ENCODE measurements at regions not wholly inside any gene's neighbourhood (a gene's known extent, or its start where the extent isn't known, plus 50 kb on each side); places are given as distances from the start of the nearest gene placed in this dataset.

DNA sequence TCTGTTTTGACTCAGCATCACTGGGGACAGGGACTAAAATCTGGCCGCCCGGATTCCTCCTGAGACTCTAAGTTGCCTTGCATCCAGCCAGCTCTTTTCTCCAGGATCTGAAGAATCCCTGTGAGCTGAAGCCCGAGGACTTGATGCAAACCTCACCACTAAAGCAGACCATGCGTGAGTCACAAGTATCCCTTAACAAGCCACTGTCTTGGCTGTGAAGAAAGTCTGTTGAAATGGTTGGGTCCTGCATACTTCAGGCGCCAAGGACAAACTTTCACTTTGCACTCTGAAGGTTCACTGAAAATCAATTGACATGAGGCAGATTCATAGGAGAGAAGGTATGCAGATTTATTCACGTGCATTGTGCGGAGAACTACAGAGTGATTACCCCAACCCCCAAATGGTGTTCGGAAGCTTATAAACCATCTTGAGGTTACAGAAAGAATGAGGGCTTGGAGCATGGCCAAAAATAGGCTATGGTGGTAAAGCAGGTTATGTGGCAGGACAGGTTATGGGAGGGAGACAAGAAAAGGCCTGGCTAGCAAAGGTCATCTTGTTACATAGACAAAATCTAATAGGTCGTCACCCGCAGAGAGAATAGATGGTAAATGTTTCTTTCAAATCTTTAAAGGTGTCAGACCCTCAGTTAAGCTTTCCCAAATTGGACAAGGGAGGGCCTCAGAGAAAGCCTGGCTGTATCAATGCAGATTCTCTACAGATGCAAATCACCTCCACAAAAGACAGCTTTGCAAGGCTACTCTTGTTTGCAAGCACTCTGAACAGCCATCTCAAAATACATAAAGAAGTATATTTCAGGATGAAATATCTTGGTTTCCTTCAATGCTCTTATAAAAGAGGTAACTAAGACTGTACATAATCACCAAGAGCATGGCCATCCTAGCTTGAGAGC, 126.3 kb upstream of the PLAAT1 start:
- Histone ChIP-seq H3K4me1 (ENCODE audit: insufficient read depth, low read length) (no peaks in the 10 kb centered on the region), H3K27me3 (ENCODE audit: insufficient read depth, low read length, poor library complexity) (peaks cover 3% of the 10 kb centered on the region), H3K9me3 (ENCODE audit: insufficient read depth, low read length, severe bottlenecking) (no peaks in the 10 kb centered on the region), H3K4me3 (ENCODE audit: low read depth in 1 of 2, low read length in 2 of 2) (no peak overlapping the region), H3K79me2 (ENCODE audit: insufficient read depth, low read length) (no peaks in the 10 kb centered on the region), H3K4me2 (ENCODE audit: insufficient read depth, low read length) (no peak overlapping the region), H3K36me3 (ENCODE audit: insufficient read depth, low read length) (no peaks in the 10 kb centered on the region), H3K9ac (ENCODE audit: low read depth, low read length) (no peak overlapping the region), H2AFZ (ENCODE audit: low read depth, low read length) (no peak overlapping the region), H3K27ac (ENCODE audit: low read length) (no peak overlapping the region), H4K20me1 (ENCODE audit: insufficient read depth, low read length) (no peaks in the 10 kb centered on the region)
- TF ChIP-seq EZH2 (IDR thresholded peaks at IDR 0.05; ENCODE audit: borderline replicate concordance, low read depth, low read length, severe bottlenecking), result no peak
- TF ChIP-seq, protein P1, sequence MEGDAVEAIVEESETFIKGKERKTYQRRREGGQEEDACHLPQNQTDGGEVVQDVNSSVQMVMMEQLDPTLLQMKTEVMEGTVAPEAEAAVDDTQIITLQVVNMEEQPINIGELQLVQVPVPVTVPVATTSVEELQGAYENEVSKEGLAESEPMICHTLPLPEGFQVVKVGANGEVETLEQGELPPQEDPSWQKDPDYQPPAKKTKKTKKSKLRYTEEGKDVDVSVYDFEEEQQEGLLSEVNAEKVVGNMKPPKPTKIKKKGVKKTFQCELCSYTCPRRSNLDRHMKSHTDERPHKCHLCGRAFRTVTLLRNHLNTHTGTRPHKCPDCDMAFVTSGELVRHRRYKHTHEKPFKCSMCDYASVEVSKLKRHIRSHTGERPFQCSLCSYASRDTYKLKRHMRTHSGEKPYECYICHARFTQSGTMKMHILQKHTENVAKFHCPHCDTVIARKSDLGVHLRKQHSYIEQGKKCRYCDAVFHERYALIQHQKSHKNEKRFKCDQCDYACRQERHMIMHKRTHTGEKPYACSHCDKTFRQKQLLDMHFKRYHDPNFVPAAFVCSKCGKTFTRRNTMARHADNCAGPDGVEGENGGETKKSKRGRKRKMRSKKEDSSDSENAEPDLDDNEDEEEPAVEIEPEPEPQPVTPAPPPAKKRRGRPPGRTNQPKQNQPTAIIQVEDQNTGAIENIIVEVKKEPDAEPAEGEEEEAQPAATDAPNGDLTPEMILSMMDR (IDR thresholded peaks at IDR 0.05; ENCODE audit: borderline replicate concordance, extremely low read depth, low read length, poor library complexity, severe bottlenecking), result no peak
- DNase-seq (no peak), ATAC-seq (ENCODE audit: insufficient read depth, low read depth) (no peak)

DNA sequence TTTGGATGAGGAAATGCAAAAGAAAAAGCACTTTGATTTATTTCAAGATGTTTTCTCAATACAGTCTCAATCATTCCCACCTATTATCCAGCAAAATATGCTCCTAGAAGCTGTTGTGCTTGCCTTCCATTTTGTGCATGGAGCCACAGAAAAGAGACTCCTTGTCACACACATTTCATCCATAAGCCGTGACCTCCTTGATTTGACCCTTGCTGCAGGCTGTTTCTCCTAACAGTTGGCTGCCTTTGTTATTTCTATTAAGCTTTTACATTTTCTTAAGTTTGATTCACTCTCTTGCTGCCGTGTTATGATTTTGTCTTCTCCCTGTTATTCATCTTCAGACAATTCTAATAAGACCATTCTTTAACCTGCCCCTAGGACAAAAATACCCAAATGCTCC, 124.2 kb upstream of the PLAAT1 start:
- Histone ChIP-seq H3K27ac (ENCODE audit: low read length) (no peak overlapping the region), H3K4me1 (ENCODE audit: insufficient read depth, low read length) (no peaks in the 10 kb centered on the region), H3K9ac (ENCODE audit: low read depth, low read length) (no peak overlapping the region), H3K27me3 (ENCODE audit: insufficient read depth, low read length, poor library complexity) (peaks cover 3% of the 10 kb centered on the region), H3K36me3 (ENCODE audit: insufficient read depth, low read length) (no peaks in the 10 kb centered on the region), H3K9me3 (ENCODE audit: insufficient read depth, low read length, severe bottlenecking) (no peaks in the 10 kb centered on the region), H2AFZ (ENCODE audit: low read depth, low read length) (no peak overlapping the region), H3K4me3 (ENCODE audit: low read depth in 1 of 2, low read length in 2 of 2) (no peak overlapping the region), H3K79me2 (ENCODE audit: insufficient read depth, low read length) (no peaks in the 10 kb centered on the region), H3K4me2 (ENCODE audit: insufficient read depth, low read length) (no peak overlapping the region), H4K20me1 (ENCODE audit: insufficient read depth, low read length) (no peaks in the 10 kb centered on the region)
- DNase-seq (no peak), ATAC-seq (ENCODE audit: insufficient read depth, low read depth) (no peak)
- TF ChIP-seq, protein P1 (IDR thresholded peaks at IDR 0.05; ENCODE audit: borderline replicate concordance, extremely low read depth, low read length, poor library complexity, severe bottlenecking), result no peak
- TF ChIP-seq EZH2 (IDR thresholded peaks at IDR 0.05; ENCODE audit: borderline replicate concordance, low read depth, low read length, severe bottlenecking), result no peak

DNA sequence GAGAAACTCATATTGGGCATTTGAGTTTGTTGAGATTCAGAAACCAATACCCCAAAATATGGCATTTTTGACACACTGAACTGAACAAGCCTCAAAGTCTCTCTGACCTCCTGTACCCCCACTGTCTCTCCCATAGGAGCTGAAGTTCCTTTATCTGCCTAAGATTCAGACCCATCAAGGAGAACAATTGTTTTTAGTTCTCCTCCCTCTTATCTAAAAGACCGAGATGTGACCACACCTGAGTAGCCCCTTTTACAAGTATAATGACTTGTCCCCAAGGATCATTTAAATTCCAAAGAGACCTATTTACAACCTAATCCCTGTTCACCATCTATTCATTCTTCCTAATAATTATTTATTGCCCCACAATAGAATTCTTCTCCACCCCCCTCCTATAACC, 122.1 kb upstream of the PLAAT1 start:
- Histone ChIP-seq H3K27ac (ENCODE audit: low read length) (no peak overlapping the region), H3K36me3 (ENCODE audit: insufficient read depth, low read length) (no peaks in the 10 kb centered on the region), H3K4me3 (ENCODE audit: low read depth in 1 of 2, low read length in 2 of 2) (no peak overlapping the region), H3K9ac (ENCODE audit: low read depth, low read length) (no peak overlapping the region), H3K4me1 (ENCODE audit: insufficient read depth, low read length) (no peaks in the 10 kb centered on the region), H3K27me3 (ENCODE audit: insufficient read depth, low read length, poor library complexity) (peaks cover 3% of the 10 kb centered on the region), H3K79me2 (ENCODE audit: insufficient read depth, low read length) (no peaks in the 10 kb centered on the region), H3K4me2 (ENCODE audit: insufficient read depth, low read length) (no peak overlapping the region), H2AFZ (ENCODE audit: low read depth, low read length) (no peak overlapping the region), H4K20me1 (ENCODE audit: insufficient read depth, low read length) (no peaks in the 10 kb centered on the region), H3K9me3 (ENCODE audit: insufficient read depth, low read length, severe bottlenecking) (no peaks in the 10 kb centered on the region)
- TF ChIP-seq, protein P1 (IDR thresholded peaks at IDR 0.05; ENCODE audit: borderline replicate concordance, extremely low read depth, low read length, poor library complexity, severe bottlenecking), result no peak
- TF ChIP-seq EZH2 (IDR thresholded peaks at IDR 0.05; ENCODE audit: borderline replicate concordance, low read depth, low read length, severe bottlenecking), result no peak
- DNase-seq (no peak), ATAC-seq (ENCODE audit: insufficient read depth, low read depth) (no peak)

Measured in DND-41 (cell line).